ENCODE measurements at regions not wholly inside any gene's neighbourhood (a gene's known extent, or its start where the extent isn't known, plus 50 kb on each side); places are given as distances from the start of the nearest gene placed in this dataset.
"Not testable (repeated sequence)": the region's sequence is repeated elsewhere in the genome, so short reads cannot be mapped to it uniquely, and the experiment has no call there.

- not testable (repeated sequence) for TF ChIP-seq SUZ12 (IDR thresholded peaks at IDR 0.05; ENCODE audit: extremely low read depth, insufficient read depth, insufficient read length); ZNF274 (IDR thresholded peaks at IDR 0.05; ENCODE audit: low read depth, low read length); YY1 (IDR thresholded peaks at IDR 0.05; ENCODE audit: insufficient read depth, insufficient read length)
These were observed 75.0 kb downstream of the C9orf50 start for GRCh38 chr9:129545876-129546275.
